Astrocyte (in vitro differentiated cells and primary cell): ENCODE measurements at regions not wholly inside any gene's neighbourhood (a gene's known extent, or its start where the extent isn't known, plus 50 kb on each side); places are given as distances from the start of the nearest gene placed in this dataset.

Source experiments
- DNase-seq: peaks from one replicate; pipeline ENCODE4 v3.0.0-alpha.2; 2010; ENCODE audit warnings: low read depth
- FAIRE-seq: peaks from 2 replicates; lab custom pipeline; 2011; peaks lifted over from hg19 to GRCh38; lab: Jason Lieb, UNC
- H2AFZ ChIP-seq: 2 replicates; pipeline ENCODE4 v1.6.0; 2012; ENCODE audit warnings: low read depth, low read length, inconsistent platforms
- H3K27ac ChIP-seq: 2 replicates; pipeline ENCODE4 v1.5.1; 2011; ENCODE audit warnings: low read depth, low read length, inconsistent platforms
- H3K27me3 ChIP-seq: 2 replicates; pipeline ENCODE4 v1.6.0; 2011; ENCODE audit warnings: low read length, inconsistent platforms; ENCODE audit not compliant: insufficient read depth
- H3K36me3 ChIP-seq: 2 replicates; pipeline ENCODE4 v1.5.1; 2011; ENCODE audit warnings: low read length, inconsistent platforms; ENCODE audit not compliant: insufficient read depth
- H3K4me1 ChIP-seq: 2 replicates; pipeline ENCODE4 v1.5.1; 2011; ENCODE audit warnings: low read length, inconsistent platforms; ENCODE audit not compliant: insufficient read depth
- H3K4me2 ChIP-seq: 2 replicates; pipeline ENCODE4 v1.6.0; 2012; ENCODE audit warnings: low read length, inconsistent platforms
- H3K4me3 ChIP-seq: 2 replicates; pipeline ENCODE4 v1.5.1; 2011; ENCODE audit warnings: low read depth, mild to moderate bottlenecking, low read length, inconsistent platforms; ENCODE audit not compliant: insufficient read depth
- H3K79me2 ChIP-seq: 2 replicates; pipeline ENCODE4 v1.6.0; 2012; ENCODE audit warnings: mild to moderate bottlenecking, low read length, inconsistent platforms; ENCODE audit not compliant: insufficient read depth
- H3K9ac ChIP-seq: 2 replicates; pipeline ENCODE4 v1.6.0; 2012; ENCODE audit warnings: mild to moderate bottlenecking, low read length, inconsistent platforms
- H3K9me3 ChIP-seq: 2 replicates; pipeline ENCODE4 v1.5.1; 2012; ENCODE audit warnings: low read depth, mild to moderate bottlenecking, low read length, inconsistent platforms; ENCODE audit not compliant: insufficient read depth
- H4K20me1 ChIP-seq: 2 replicates; pipeline ENCODE4 v1.6.0; 2012; ENCODE audit warnings: low read length, inconsistent platforms; ENCODE audit not compliant: insufficient read depth
- H3K27ac Mint-ChIP-seq: one replicate; pipeline ENCODE4 v1.8.0; 2021; ENCODE audit warnings: mild to moderate bottlenecking, mixed read lengths; ENCODE audit not compliant: unreplicated experiment
- H3K27me3 Mint-ChIP-seq: one replicate; pipeline ENCODE4 v1.8.0; 2021; ENCODE audit warnings: low read depth, mixed read lengths; ENCODE audit not compliant: unreplicated experiment
- H3K36me3 Mint-ChIP-seq: one replicate; pipeline ENCODE4 v1.8.0; 2021; ENCODE audit warnings: low read depth, mixed read lengths; ENCODE audit not compliant: unreplicated experiment
- H3K4me1 Mint-ChIP-seq: one replicate; pipeline ENCODE4 v1.8.0; 2021; ENCODE audit warnings: low read depth, mixed read lengths; ENCODE audit not compliant: unreplicated experiment
- H3K4me3 Mint-ChIP-seq: one replicate; pipeline ENCODE4 v1.8.0; 2021; ENCODE audit warnings: mild to moderate bottlenecking, moderate library complexity, mixed read lengths; ENCODE audit not compliant: unreplicated experiment
- H3K9me3 Mint-ChIP-seq: one replicate; pipeline ENCODE4 v1.8.0; 2021; ENCODE audit warnings: mild to moderate bottlenecking, mixed read lengths; ENCODE audit not compliant: unreplicated experiment
- EZH2 ChIP-seq: IDR thresholded peaks from 2 replicates; pipeline ENCODE4 v1.6.1; 2012; ENCODE audit warnings: mild to moderate bottlenecking, low read length, inconsistent platforms; ENCODE audit not compliant: insufficient read depth
- TF ChIP-seq, protein P1 (sequence below): IDR thresholded peaks from 2 replicates; pipeline ENCODE4 v1.5.1; 2011; ENCODE audit warnings: low read depth, mild to moderate bottlenecking, inconsistent platforms, low read length, moderate library complexity; ENCODE audit not compliant: insufficient read depth

- Mint-ChIP-seq H3K9me3 (no peaks in the 10 kb centered on the region), H3K27ac (no peak overlapping the region), H3K4me3 (no peak overlapping the region), H3K4me1 (peaks cover 23% of the 10 kb centered on the region), H3K27me3 (peaks cover 2% of the 10 kb centered on the region), H3K36me3 (no peaks in the 10 kb centered on the region)
- DNase-seq (no peak), FAIRE-seq (no peak)
- peaks cover 19% of the 10 kb centered on the region for H3K4me1 ChIP-seq
- H3K4me3 ChIP-seq = no peak overlapping the region
- no peak overlapping the region for H3K27ac ChIP-seq
- no peak overlapping the region for H3K4me2 ChIP-seq
- H3K79me2 ChIP-seq = no peaks in the 10 kb centered on the region
- no peak overlapping the region for H3K9ac ChIP-seq
- no peaks in the 10 kb centered on the region for H3K36me3 ChIP-seq
- H2AFZ ChIP-seq = no peak overlapping the region
- no peaks in the 10 kb centered on the region for H3K9me3 ChIP-seq
- TF ChIP-seq, protein P1, sequence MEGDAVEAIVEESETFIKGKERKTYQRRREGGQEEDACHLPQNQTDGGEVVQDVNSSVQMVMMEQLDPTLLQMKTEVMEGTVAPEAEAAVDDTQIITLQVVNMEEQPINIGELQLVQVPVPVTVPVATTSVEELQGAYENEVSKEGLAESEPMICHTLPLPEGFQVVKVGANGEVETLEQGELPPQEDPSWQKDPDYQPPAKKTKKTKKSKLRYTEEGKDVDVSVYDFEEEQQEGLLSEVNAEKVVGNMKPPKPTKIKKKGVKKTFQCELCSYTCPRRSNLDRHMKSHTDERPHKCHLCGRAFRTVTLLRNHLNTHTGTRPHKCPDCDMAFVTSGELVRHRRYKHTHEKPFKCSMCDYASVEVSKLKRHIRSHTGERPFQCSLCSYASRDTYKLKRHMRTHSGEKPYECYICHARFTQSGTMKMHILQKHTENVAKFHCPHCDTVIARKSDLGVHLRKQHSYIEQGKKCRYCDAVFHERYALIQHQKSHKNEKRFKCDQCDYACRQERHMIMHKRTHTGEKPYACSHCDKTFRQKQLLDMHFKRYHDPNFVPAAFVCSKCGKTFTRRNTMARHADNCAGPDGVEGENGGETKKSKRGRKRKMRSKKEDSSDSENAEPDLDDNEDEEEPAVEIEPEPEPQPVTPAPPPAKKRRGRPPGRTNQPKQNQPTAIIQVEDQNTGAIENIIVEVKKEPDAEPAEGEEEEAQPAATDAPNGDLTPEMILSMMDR = no peak
- no peak for TF ChIP-seq EZH2
- no peaks in the 10 kb centered on the region for H4K20me1 ChIP-seq
- H3K27me3 ChIP-seq = peaks cover 2% of the 10 kb centered on the region
These were observed 246.3 kb downstream of the SIPA1L2 start for GRCh38 chr1:232383455-232384123.

DNA sequence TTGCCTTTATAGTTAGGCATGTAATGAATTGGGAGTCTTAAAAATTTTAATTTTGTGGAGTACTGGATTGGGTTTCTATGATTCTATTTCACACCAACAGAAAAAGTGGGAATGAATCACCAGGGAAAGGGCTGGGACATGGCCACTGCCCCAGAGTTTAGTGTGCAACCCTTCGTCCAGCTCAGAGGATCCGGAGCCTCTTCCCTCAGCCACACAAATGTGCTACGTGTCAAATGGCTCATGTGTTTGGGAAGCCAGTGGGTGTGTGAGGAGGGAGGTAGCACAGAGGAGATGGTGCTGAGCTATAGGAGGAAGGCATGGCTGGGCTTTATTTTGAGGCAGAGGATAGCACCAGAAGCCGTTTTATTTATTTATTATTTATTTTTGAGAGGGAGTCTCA is 247.3 kb downstream of the SIPA1L2 start:
- Histone ChIP-seq H4K20me1 (no peaks in the 10 kb centered on the region), H3K36me3 (no peaks in the 10 kb centered on the region), H3K4me2 (no peak overlapping the region), H3K79me2 (no peaks in the 10 kb centered on the region), H3K27me3 (peaks cover 2% of the 10 kb centered on the region), H3K4me3 (no peak overlapping the region), H3K27ac (no peak overlapping the region), H3K4me1 (peaks cover 19% of the 10 kb centered on the region), H3K9ac (no peak overlapping the region), H3K9me3 (no peaks in the 10 kb centered on the region), H2AFZ (no peak overlapping the region)
- H3K27ac Mint-ChIP-seq = no peak overlapping the region
- H3K9me3 Mint-ChIP-seq = no peaks in the 10 kb centered on the region
- no peaks in the 10 kb centered on the region for H3K27me3 Mint-ChIP-seq
- no peaks in the 10 kb centered on the region for H3K36me3 Mint-ChIP-seq
- no peak for DNase-seq
- no peak for FAIRE-seq
- no peak for TF ChIP-seq EZH2
- TF ChIP-seq, protein P1 = no peak
- H3K4me3 Mint-ChIP-seq = no peak overlapping the region
- H3K4me1 Mint-ChIP-seq = peaks cover 23% of the 10 kb centered on the region

- DNase-seq (no peak), FAIRE-seq (no peak)
- Mint-ChIP-seq H3K4me1 (peaks cover 28% of the 10 kb centered on the region), H3K4me3 (no peak overlapping the region), H3K9me3 (no peaks in the 10 kb centered on the region), H3K27me3 (no peaks in the 10 kb centered on the region), H3K36me3 (no peaks in the 10 kb centered on the region), H3K27ac (no peak overlapping the region)
- H3K4me1 ChIP-seq = peaks cover 19% of the 10 kb centered on the region
- TF ChIP-seq, protein P1 = no peak
- TF ChIP-seq EZH2 = no peak
- H3K79me2 ChIP-seq = no peaks in the 10 kb centered on the region
- no peak overlapping the region for H3K4me3 ChIP-seq
- no peak overlapping the region for H3K27ac ChIP-seq
- no peaks in the 10 kb centered on the region for H3K9me3 ChIP-seq
- no peaks in the 10 kb centered on the region for H3K36me3 ChIP-seq
- H3K27me3 ChIP-seq = peaks cover 2% of the 10 kb centered on the region
- H2AFZ ChIP-seq = no peak overlapping the region
- no peak overlapping the region for H3K9ac ChIP-seq
- H3K4me2 ChIP-seq = no peak overlapping the region
- H4K20me1 ChIP-seq = no peaks in the 10 kb centered on the region
These were observed 248.4 kb downstream of the SIPA1L2 start for GRCh38 chr1:232381394-232382100.
